H9 (cell line): ENCODE measurements at regions not wholly inside any gene's neighbourhood (a gene's known extent, or its start where the extent isn't known, plus 50 kb on each side); places are given as distances from the start of the nearest gene placed in this dataset.

ENCODE experiments used
- DNase-seq: peaks from one replicate; pipeline ENCODE4 v3.0.0-alpha.2; 2017
- H2AFZ ChIP-seq: one replicate; pipeline ENCODE4 v1.6.1; 2013; ENCODE audit warnings: mild to moderate bottlenecking, low read length, control low read depth, moderate library complexity
- H2AK5ac ChIP-seq: 2 replicates; pipeline ENCODE4 v1.6.1; 2013; ENCODE audit warnings: low read length, control low read depth, mixed read lengths; ENCODE audit not compliant: insufficient read length
- H2BK120ac ChIP-seq: one replicate; pipeline ENCODE4 v1.6.1; 2013; ENCODE audit warnings: low read depth, mild to moderate bottlenecking, low read length, control low read depth, inconsistent platforms; ENCODE audit not compliant: poor library complexity, severe bottlenecking
- H2BK12ac ChIP-seq: 2 replicates; pipeline ENCODE4 v1.6.1; 2013; ENCODE audit warnings: low read length, control low read depth, mixed read lengths, low read depth; ENCODE audit not compliant: insufficient read length
- H2BK15ac ChIP-seq: 2 replicates; pipeline ENCODE4 v1.6.1; 2013; ENCODE audit warnings: low read depth, low read length, control low read depth
- H2BK20ac ChIP-seq: one replicate; pipeline ENCODE4 v1.6.1; 2013; ENCODE audit warnings: low read depth, mild to moderate bottlenecking, low read length, control low read depth, inconsistent platforms; ENCODE audit not compliant: poor library complexity, severe bottlenecking
- H2BK5ac ChIP-seq: 2 replicates; pipeline ENCODE4 v1.6.1; 2013; ENCODE audit warnings: low read length, control low read depth, mixed read lengths; ENCODE audit not compliant: insufficient read length
- H3K14ac ChIP-seq: 2 replicates; pipeline ENCODE4 v1.6.1; 2013; ENCODE audit warnings: low read length, control low read depth; ENCODE audit not compliant: insufficient read depth
- H3K18ac ChIP-seq: 2 replicates; pipeline ENCODE4 v1.6.1; 2013; ENCODE audit warnings: low read depth, mild to moderate bottlenecking, mixed read lengths, low read length, control low read depth; ENCODE audit not compliant: insufficient read length
- H3K23ac ChIP-seq: 2 replicates; pipeline ENCODE4 v1.6.1; 2013; ENCODE audit warnings: low read length, control low read depth, mixed read lengths, low read depth; ENCODE audit not compliant: insufficient read length
- H3K23me2 ChIP-seq: 2 replicates; pipeline ENCODE4 v1.6.1; 2013; ENCODE audit warnings: low read depth, mild to moderate bottlenecking, mixed read lengths, low read length, control low read depth; ENCODE audit not compliant: insufficient read length, poor library complexity, severe bottlenecking
- H3K27ac ChIP-seq: 2 replicates; pipeline ENCODE4 v1.5.1; 2013; ENCODE audit warnings: low read length, control low read depth, mixed read lengths, low read depth; ENCODE audit not compliant: insufficient read length
- H3K27me3 ChIP-seq: 2 replicates; pipeline ENCODE4 v1.6.1; 2013; ENCODE audit warnings: low read length, control low read depth, inconsistent platforms; ENCODE audit not compliant: insufficient read depth
- H3K4ac ChIP-seq: 2 replicates; pipeline ENCODE4 v1.6.1; 2013; ENCODE audit warnings: low read depth, mild to moderate bottlenecking, control low read depth, inconsistent platforms, low read length, moderate library complexity
- H3K4me1 ChIP-seq: 2 replicates; pipeline ENCODE4 v1.6.1; 2013; ENCODE audit warnings: low read length, control low read depth, inconsistent platforms; ENCODE audit not compliant: insufficient read depth
- H3K4me2 ChIP-seq: 2 replicates; pipeline ENCODE4 v1.6.1; 2013; ENCODE audit warnings: low read length, control low read depth, mixed read lengths; ENCODE audit not compliant: insufficient read length, insufficient read depth
- H3K56ac ChIP-seq: 2 replicates; pipeline ENCODE4 v1.6.1; 2013; ENCODE audit warnings: low read depth, mild to moderate bottlenecking, mixed read lengths, low read length, control low read depth; ENCODE audit not compliant: insufficient read length
- H3K79me1 ChIP-seq: 2 replicates; pipeline ENCODE4 v1.6.1; 2013; ENCODE audit warnings: low read depth, mild to moderate bottlenecking, moderate library complexity, low read length, control low read depth, inconsistent platforms; ENCODE audit not compliant: insufficient read depth, poor library complexity, severe bottlenecking
- H3K79me2 ChIP-seq: 2 replicates; pipeline ENCODE4 v1.6.1; 2013; ENCODE audit warnings: low read length, control low read depth, inconsistent platforms; ENCODE audit not compliant: insufficient read depth
- H3K9ac ChIP-seq: 2 replicates; pipeline ENCODE4 v1.6.1; 2013; ENCODE audit warnings: low read length, control low read depth, mixed read lengths; ENCODE audit not compliant: insufficient read length; ENCODE audit errors: extremely low read depth
- H3K9me3 ChIP-seq: one replicate; pipeline ENCODE4 v1.6.1; 2013; ENCODE audit warnings: low read depth, low read length, inconsistent platforms; ENCODE audit not compliant: control insufficient read depth
- H3T11ph ChIP-seq: one replicate; pipeline ENCODE4 v1.6.1; 2013; ENCODE audit warnings: mild to moderate bottlenecking, low read length, control low read depth, inconsistent platforms
- H4K20me1 ChIP-seq: one replicate; pipeline ENCODE4 v1.6.1; 2013; ENCODE audit not compliant: control insufficient read depth, insufficient read length, insufficient read depth
- H4K5ac ChIP-seq: 2 replicates; pipeline ENCODE4 v1.6.1; 2013; ENCODE audit warnings: low read depth, mild to moderate bottlenecking, mixed read lengths, low read length, control low read depth; ENCODE audit not compliant: insufficient read length
- H4K8ac ChIP-seq: replicated peaks from 2 replicates; pipeline ENCODE4 v1.6.1; 2013; ENCODE audit warnings: low read length, control low read depth, mixed read lengths, low read depth; ENCODE audit not compliant: insufficient read length
- H4K91ac ChIP-seq: 2 replicates; pipeline ENCODE4 v1.6.1; 2013; ENCODE audit warnings: low read depth, mild to moderate bottlenecking, moderate library complexity, mixed read lengths, low read length, control low read depth; ENCODE audit not compliant: insufficient read length
- H3K27ac Mint-ChIP-seq, 3 experiments: 2 replicates in 2 of 3; 3 replicates in 1 of 3; pipeline ENCODE4 v1.8.0; 2020 to 2021; ENCODE audit warnings: mixed read lengths in 3 of 3, mild to moderate bottlenecking in 1 of 3, moderate library complexity in 1 of 3
- H3K27me3 Mint-ChIP-seq: 2 replicates; pipeline ENCODE4 v1.8.0; 2021; ENCODE audit warnings: low read depth, mild to moderate bottlenecking, moderate library complexity, mixed read lengths
- H3K36me3 Mint-ChIP-seq, 3 experiments: 2 replicates in 2 of 3; 3 replicates in 1 of 3; pipeline ENCODE4 v1.8.0; 2020 to 2021; ENCODE audit warnings: low read depth in 3 of 3, mixed read lengths in 3 of 3; ENCODE audit not compliant: insufficient read depth in 1 of 3
- H3K4me1 Mint-ChIP-seq, 2 experiments: 2 replicates each; pipeline ENCODE4 v1.8.0; 2020; ENCODE audit warnings: mixed read lengths in 2 of 2
- H3K4me3 Mint-ChIP-seq, 2 experiments: 2 replicates in 1 of 2; 3 replicates in 1 of 2; pipeline ENCODE4 v1.8.0; 2020 to 2021; ENCODE audit warnings: mild to moderate bottlenecking in 2 of 2, mixed read lengths in 2 of 2, moderate library complexity in 1 of 2
- H3K9me3 Mint-ChIP-seq, 2 experiments: 2 replicates in 1 of 2; 3 replicates in 1 of 2; pipeline ENCODE4 v1.8.0; 2020; ENCODE audit warnings: mild to moderate bottlenecking in 2 of 2, mixed read lengths in 2 of 2, moderate library complexity in 1 of 2
- TF ChIP-seq, protein P1 (sequence below): fragments of 200-600 bp; sonication (generic); conservative IDR thresholded peaks from 3 replicates; pipeline ENCODE4 v1.8.0; 2021; ENCODE audit warnings: antibody characterized with exemption, mild to moderate bottlenecking

DNA sequence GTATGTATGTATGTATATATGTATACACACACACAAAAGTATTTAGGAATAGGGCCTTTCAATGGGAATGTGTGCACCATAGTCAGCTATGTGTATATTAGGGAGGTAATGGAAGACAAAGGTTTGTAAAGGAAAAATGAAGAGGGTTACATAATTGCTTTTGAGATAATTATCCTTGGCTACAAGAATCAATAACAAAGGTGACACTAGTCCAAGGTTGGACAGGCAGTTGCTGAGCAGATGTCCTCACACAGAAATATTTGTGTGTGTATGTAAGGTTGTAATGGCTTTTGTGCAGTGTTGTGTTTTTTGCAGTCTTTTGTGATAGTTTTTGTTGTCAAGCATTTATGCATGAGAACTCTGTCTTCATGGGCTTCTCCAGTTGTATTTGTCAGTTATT is 157.9 kb upstream of the MARCKS start:
- no peak overlapping the region for H4K8ac ChIP-seq
- no peak overlapping the region for H3K4ac ChIP-seq
- H4K5ac ChIP-seq, result no peak overlapping the region
- Mint-ChIP-seq H3K36me3 (no peaks in the 10 kb centered on the region), H3K27me3 (no peaks in the 10 kb centered on the region), H3K9me3 (no peaks in the 10 kb centered on the region; a peak in 1 of 5 replicates), H3K4me1 (peaks cover 8% of the 10 kb centered on the region in 2 experiments; a peak in 3 of 4 replicates), H3K4me3 (no peak overlapping the region), H3K27ac (no peak overlapping the region)
- H3K4me2 ChIP-seq, result no peak overlapping the region
- H3K18ac ChIP-seq, result no peak overlapping the region
- H3K14ac ChIP-seq, result no peak overlapping the region
- H2AFZ ChIP-seq, result no peak overlapping the region
- DNase-seq, result no peak
- TF ChIP-seq, protein P1, sequence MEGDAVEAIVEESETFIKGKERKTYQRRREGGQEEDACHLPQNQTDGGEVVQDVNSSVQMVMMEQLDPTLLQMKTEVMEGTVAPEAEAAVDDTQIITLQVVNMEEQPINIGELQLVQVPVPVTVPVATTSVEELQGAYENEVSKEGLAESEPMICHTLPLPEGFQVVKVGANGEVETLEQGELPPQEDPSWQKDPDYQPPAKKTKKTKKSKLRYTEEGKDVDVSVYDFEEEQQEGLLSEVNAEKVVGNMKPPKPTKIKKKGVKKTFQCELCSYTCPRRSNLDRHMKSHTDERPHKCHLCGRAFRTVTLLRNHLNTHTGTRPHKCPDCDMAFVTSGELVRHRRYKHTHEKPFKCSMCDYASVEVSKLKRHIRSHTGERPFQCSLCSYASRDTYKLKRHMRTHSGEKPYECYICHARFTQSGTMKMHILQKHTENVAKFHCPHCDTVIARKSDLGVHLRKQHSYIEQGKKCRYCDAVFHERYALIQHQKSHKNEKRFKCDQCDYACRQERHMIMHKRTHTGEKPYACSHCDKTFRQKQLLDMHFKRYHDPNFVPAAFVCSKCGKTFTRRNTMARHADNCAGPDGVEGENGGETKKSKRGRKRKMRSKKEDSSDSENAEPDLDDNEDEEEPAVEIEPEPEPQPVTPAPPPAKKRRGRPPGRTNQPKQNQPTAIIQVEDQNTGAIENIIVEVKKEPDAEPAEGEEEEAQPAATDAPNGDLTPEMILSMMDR, result no peak
- no peak overlapping the region for H2BK20ac ChIP-seq
- no peak overlapping the region for H2BK120ac ChIP-seq
- no peaks in the 10 kb centered on the region for H3K9me3 ChIP-seq
- no peak overlapping the region for H4K91ac ChIP-seq
- H2BK15ac ChIP-seq, result no peak overlapping the region
- H3K23ac ChIP-seq, result no peak overlapping the region
- no peaks in the 10 kb centered on the region for H3K79me2 ChIP-seq
- H3K79me1 ChIP-seq, result no peaks in the 10 kb centered on the region
- no peaks in the 10 kb centered on the region for H4K20me1 ChIP-seq
- H3K56ac ChIP-seq, result no peak overlapping the region
- no peaks in the 10 kb centered on the region for H3K27me3 ChIP-seq
- H3K27ac ChIP-seq, result no peak overlapping the region
- H2BK5ac ChIP-seq, result no peak overlapping the region
- no peak overlapping the region for H2AK5ac ChIP-seq
- no peaks in the 10 kb centered on the region; the same call in 1 of the 2 replicates for H3K4me1 ChIP-seq
- no peak overlapping the region for H3T11ph ChIP-seq
- H2BK12ac ChIP-seq, result no peak overlapping the region
- H3K9ac ChIP-seq, result no peak overlapping the region
- H3K23me2 ChIP-seq, result no peaks in the 10 kb centered on the region
